ENCODE measurements at regions not wholly inside any gene's neighbourhood (a gene's known extent, or its start where the extent isn't known, plus 50 kb on each side); places are given as distances from the start of the nearest gene placed in this dataset.
A peak's percentile ranks its signal among the peaks of the same experiment; 100 is the strongest.
"Not testable (repeated sequence)": the region's sequence is repeated elsewhere in the genome, so short reads cannot be mapped to it uniquely, and the experiment has no call there.

- no peaks in the 10 kb centered on the region for H3K36me3 ChIP-seq (replicated peaks)
- no peak overlapping the region for H3K27ac ChIP-seq
- DNase-seq = no peak
- TF ChIP-seq, protein P1, sequence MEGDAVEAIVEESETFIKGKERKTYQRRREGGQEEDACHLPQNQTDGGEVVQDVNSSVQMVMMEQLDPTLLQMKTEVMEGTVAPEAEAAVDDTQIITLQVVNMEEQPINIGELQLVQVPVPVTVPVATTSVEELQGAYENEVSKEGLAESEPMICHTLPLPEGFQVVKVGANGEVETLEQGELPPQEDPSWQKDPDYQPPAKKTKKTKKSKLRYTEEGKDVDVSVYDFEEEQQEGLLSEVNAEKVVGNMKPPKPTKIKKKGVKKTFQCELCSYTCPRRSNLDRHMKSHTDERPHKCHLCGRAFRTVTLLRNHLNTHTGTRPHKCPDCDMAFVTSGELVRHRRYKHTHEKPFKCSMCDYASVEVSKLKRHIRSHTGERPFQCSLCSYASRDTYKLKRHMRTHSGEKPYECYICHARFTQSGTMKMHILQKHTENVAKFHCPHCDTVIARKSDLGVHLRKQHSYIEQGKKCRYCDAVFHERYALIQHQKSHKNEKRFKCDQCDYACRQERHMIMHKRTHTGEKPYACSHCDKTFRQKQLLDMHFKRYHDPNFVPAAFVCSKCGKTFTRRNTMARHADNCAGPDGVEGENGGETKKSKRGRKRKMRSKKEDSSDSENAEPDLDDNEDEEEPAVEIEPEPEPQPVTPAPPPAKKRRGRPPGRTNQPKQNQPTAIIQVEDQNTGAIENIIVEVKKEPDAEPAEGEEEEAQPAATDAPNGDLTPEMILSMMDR (IDR thresholded peaks at IDR 0.05; ENCODE audit: low read depth, low read length, missing control alignments) = no peak
- H3K27me3 ChIP-seq (replicated peaks) = no peaks in the 10 kb centered on the region
- no peak overlapping the region for H3K4me3 ChIP-seq (ENCODE audit: low read depth, low read length)
- in situ Hi-C loops (cut with HindIII; ENCODE audit: low pct_ligation_motif_present, low sequenced_read_pairs) = no loop called here
Observed at GRCh38 chr10:44749151-44749550, 162.0 kb upstream of the TMEM72 start.

DNA sequence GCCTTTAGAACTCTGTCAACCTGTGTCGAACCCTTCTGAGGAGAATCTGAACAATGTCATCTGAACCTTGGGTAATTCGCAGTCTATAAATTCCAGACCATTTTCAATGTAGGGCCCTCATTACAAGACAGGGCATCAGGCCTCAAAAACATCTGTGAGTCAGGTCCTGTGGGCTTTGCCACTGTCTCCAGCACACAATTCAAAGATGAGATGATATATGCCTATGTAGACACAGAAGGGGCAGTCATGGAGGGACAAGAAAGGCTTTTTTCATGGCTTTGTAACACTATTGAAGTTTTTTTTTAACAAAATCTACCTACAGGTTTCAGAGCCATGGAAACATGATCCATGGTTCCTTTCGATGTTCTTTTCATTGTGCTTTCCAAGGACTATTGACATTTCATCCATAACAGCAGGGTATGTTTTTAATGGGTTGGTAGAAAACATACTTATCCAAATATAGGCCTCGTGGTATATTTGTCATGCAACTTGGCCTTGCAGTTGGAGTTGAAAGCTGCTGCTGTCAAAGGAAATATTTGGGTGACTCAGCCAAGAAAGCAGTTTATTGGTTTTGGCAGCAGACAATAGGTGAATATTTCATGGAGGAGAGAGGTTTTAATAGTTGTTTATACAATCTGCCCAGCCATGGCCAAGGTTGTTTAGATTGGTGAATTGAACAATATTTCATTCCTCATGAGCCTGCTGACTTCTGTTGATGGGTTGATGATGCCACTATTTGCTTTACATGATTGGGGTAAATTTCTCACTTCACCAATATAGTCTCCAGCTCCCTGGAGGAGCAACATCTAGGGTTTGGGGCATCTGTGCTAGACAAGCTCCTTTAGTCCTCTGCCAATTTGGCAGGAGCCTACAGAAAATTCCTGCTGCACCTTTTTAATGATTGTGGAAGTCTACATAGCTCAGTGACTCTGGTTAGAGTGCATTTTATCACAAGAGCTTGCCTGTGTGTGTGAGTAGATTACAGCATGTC, 158.4 kb upstream of the TMEM72 start:
- TF ChIP-seq, protein P1 (IDR thresholded peaks at IDR 0.05; ENCODE audit: low read depth, low read length, missing control alignments) = no peak
- no peaks in the 10 kb centered on the region for H3K27me3 ChIP-seq (replicated peaks)
- no peaks in the 10 kb centered on the region for H3K36me3 ChIP-seq (replicated peaks)
- peak; percentile 93 for DNase-seq
- in situ Hi-C loops (cut with HindIII; ENCODE audit: low pct_ligation_motif_present, low sequenced_read_pairs) = no loop called here
- no peak overlapping the region for H3K4me3 ChIP-seq (ENCODE audit: low read depth, low read length)
- H3K27ac ChIP-seq = peak overlapping the region; percentile 83

DNA sequence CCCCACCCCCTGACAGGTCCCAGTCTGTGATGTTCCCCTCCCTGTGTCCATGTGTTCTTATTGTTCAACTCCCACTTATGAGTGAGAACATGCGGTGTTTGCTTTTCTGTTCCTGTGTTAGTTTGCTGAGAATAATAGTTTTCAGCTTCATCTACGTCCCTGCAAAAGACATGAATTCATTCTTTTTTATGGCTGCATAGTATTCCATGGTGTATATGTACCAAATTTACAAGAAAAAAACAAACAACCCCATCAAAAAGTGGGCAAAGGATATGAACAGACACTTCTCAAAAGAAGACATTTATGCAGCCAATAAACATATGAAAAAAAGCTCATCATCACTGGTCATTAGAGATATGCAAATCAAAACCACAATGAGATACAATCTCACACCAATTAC, 156.8 kb upstream of the TMEM72 start:
- DNase-seq; H3K27ac ChIP-seq; H3K4me3 ChIP-seq (ENCODE audit: low read depth, low read length); H3K36me3 ChIP-seq (replicated peaks); H3K27me3 ChIP-seq (replicated peaks); in situ Hi-C loops (cut with HindIII; ENCODE audit: low pct_ligation_motif_present, low sequenced_read_pairs): not testable (repeated sequence)

DNA sequence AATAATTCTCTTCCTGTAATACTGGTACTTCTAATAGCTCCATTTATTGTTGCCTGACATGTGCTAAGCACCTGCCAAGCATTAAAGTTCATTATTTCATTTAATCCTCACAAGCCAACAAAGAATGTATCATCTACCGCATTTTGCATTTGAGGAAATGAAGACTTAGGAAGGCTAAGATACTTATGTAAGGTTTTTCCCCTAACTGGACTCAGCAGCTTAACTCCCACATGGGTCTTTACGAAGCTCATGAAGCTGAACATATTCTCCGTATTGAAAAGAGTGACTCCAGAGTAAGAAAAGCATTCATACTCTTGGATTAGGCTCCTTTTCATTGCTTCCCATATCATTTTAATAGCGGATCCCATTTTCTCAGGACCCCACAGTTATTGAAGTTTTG, 155.7 kb upstream of the TMEM72 start:
- in situ Hi-C loops (cut with HindIII; ENCODE audit: low pct_ligation_motif_present, low sequenced_read_pairs) = no loop called here
- H3K36me3 ChIP-seq (replicated peaks) = no peaks in the 10 kb centered on the region
- no peak overlapping the region for H3K4me3 ChIP-seq (ENCODE audit: low read depth, low read length)
- no peak for DNase-seq
- peak overlapping the region; percentile 75 for H3K27ac ChIP-seq
- TF ChIP-seq, protein P1 (IDR thresholded peaks at IDR 0.05; ENCODE audit: low read depth, low read length, missing control alignments) = no peak
- no peaks in the 10 kb centered on the region for H3K27me3 ChIP-seq (replicated peaks)

DNA sequence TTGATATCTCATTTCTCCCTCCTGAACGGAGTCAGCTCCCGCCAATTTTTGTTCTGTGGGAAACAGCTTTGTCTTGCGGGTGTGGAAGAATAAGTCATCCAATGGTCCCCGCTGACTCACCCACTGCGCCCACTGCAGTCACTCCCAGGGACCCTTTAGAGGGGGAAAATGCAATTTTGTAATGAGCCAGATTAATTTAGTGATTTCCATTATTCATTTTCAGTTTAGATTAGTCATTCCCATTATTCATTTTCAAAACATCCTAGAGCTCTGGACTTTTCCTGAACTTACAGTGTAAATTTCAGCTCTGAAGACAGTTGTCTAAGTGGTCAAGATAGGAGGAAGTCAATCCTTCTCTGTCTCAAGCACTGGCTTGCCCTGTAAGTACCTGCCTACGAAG, 154.9 kb upstream of the TMEM72 start:
- peak overlapping the region; percentile 75 for H3K27ac ChIP-seq
- TF ChIP-seq, protein P1 (IDR thresholded peaks at IDR 0.05; ENCODE audit: low read depth, low read length, missing control alignments) = no peak
- no peaks in the 10 kb centered on the region for H3K27me3 ChIP-seq (replicated peaks)
- no peaks in the 10 kb centered on the region for H3K36me3 ChIP-seq (replicated peaks)
- in situ Hi-C loops (cut with HindIII; ENCODE audit: low pct_ligation_motif_present, low sequenced_read_pairs) = no loop called here
- DNase-seq = peak; percentile 57
- H3K4me3 ChIP-seq (ENCODE audit: low read depth, low read length) = no peak overlapping the region

- H3K27ac ChIP-seq = no peak overlapping the region
- H3K36me3 ChIP-seq (replicated peaks) = no peaks in the 10 kb centered on the region
- in situ Hi-C loops (cut with HindIII; ENCODE audit: low pct_ligation_motif_present, low sequenced_read_pairs) = no loop called here
- no peak for DNase-seq
- no peak overlapping the region for H3K4me3 ChIP-seq (ENCODE audit: low read depth, low read length)
- no peaks in the 10 kb centered on the region for H3K27me3 ChIP-seq (replicated peaks)
- TF ChIP-seq, protein P1 (IDR thresholded peaks at IDR 0.05; ENCODE audit: low read depth, low read length, missing control alignments) = no peak
Observed at GRCh38 chr10:44757551-44758205, 153.5 kb upstream of the TMEM72 start.
